Epidermal melanocyte (primary cell): ENCODE measurements at regions not wholly inside any gene's neighbourhood (a gene's known extent, or its start where the extent isn't known, plus 50 kb on each side); places are given as distances from the start of the nearest gene placed in this dataset.

Experiments
- DNase-seq: peaks from one replicate; pipeline ENCODE4 v3.0.0; 2011; ENCODE audit warnings: low spot score; ENCODE audit not compliant: insufficient read length

GRCh38 chr15:87082581-87082980 lies 1002.9 kb downstream of the AGBL1 start:
- DNase-seq, result no peak

GRCh38 chr15:87080547-87080946 lies 1000.9 kb downstream of the AGBL1 start:
- DNase-seq, result no peak
